HAP-1 (cell line): ENCODE measurements at regions not wholly inside any gene's neighbourhood (a gene's known extent, or its start where the extent isn't known, plus 50 kb on each side); places are given as distances from the start of the nearest gene placed in this dataset.

Experiments
- DNase-seq, 2 experiments: peaks; one replicate each; pipeline ENCODE4 v3.0.0-alpha.2; 2016 to 2020; ENCODE audit warnings: low spot score in 2 of 2
- H3K27me3 ChIP-seq: fragments of 250-450 bp; sonication (Bioruptor Pico); 2 replicates; pipeline ENCODE4 v1.5.1; 2020; ENCODE audit warnings: low read depth, mild to moderate bottlenecking, moderate library complexity
- H3K36me3 ChIP-seq: fragments of 250-450 bp; sonication (Bioruptor Pico); replicated peaks from 2 replicates; pipeline ENCODE4 v1.5.1; 2020; ENCODE audit warnings: mild to moderate bottlenecking
- H3K4me1 ChIP-seq: fragments of 250-450 bp; sonication (Bioruptor Pico); 2 replicates; pipeline ENCODE4 v1.5.1; 2020; ENCODE audit warnings: mild to moderate bottlenecking
- H3K4me3 ChIP-seq: fragments of 250-450 bp; sonication (Bioruptor Pico); 2 replicates; pipeline ENCODE4 v1.5.1; 2020; ENCODE audit warnings: mild to moderate bottlenecking, moderate library complexity
- H3K9me3 ChIP-seq: fragments of 250-450 bp; sonication (Bioruptor Pico); 2 replicates; pipeline ENCODE4 v1.5.1; 2020; ENCODE audit warnings: mild to moderate bottlenecking, moderate library complexity
- in situ Hi-C: fragments of 300-500 bp; cut with MboI; formaldehyde crosslinking; loops from 3 replicates; pipeline ENCODE4 v1.14.3; 2020; ENCODE audit warnings: low sequenced_read_pairs, inconsistent platforms, mixed read lengths

DNA sequence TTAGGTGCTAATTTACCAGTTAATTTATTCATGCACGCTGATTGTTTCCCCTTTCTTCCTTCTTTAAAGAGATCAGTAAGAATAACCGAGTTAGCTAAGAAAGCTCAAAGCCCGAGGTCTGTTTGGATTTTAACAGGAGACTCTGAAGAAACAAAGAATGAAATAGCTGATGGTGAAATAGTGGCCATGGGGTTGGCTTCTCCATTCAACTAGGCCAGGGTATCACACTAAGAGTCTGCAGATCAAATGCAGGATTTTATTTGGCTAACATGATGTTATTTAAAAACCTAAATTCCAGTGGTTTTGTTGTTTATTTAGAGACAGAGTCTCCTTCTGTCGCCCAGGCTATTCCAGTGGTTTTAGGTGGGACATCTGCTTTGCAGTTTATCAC lies 65.2 kb upstream of the SYPL1 start:
- Histone ChIP-seq H3K4me3 (no peak overlapping the region), H3K9me3 (no peaks in the 10 kb centered on the region), H3K27me3 (peaks cover 6% of the 10 kb centered on the region), H3K36me3 (no peaks in the 10 kb centered on the region), H3K4me1 (no peaks in the 10 kb centered on the region)
- DNase-seq: no peak
- in situ Hi-C loops: loop anchor here (5.0 to 25.0 kb wide), 2 partner anchors 290 to 560 kb away; no protein-coding TSS in a partner anchor

DNA sequence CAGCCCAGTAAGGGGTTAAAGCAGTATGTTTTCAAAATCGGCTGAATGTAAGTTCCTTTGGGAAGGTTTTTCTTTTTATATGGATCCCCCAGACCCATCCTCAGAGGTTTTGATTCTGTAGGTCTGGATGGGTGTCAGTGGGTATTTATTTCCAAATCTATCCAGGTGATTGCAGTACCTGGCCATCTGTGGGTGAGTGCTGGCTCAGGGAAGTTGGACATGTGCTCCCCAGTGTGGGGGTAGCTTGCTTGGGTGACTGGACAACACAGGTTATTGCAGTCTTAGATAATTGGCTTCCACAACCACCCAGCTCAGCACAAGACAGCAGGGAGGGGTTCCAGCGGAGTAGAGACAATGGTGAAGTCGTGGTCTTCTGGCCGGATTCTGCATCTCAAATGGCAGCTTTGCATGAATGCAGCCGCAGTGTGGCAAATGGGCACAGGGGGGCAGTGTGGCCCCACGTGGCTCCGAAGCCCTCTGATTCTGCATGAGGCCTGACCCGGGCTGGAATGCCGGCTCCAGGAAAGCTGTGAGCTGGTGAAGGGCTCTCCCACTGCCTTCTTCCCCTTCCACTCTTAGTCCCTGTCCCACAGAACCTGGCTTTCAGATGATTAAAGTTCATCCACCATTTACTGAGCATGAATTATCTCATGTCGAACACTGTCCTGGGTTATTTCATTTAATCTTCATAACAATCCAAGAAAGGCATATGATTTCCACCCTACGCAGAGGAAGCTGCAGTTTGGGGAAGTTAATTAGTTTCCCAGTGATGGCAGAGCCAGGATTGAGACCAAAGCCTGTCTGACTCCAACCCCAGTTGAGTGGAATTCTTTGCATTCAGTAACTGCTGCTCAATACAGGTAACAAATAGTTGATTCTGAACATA lies 64.5 kb upstream of the SYPL1 start:
- in situ Hi-C loops: loop anchor here (5.0 to 25.0 kb wide), 2 partner anchors 291 to 561 kb away; no protein-coding TSS in a partner anchor
- Histone ChIP-seq H3K27me3 (peaks cover 6% of the 10 kb centered on the region), H3K9me3 (no peaks in the 10 kb centered on the region), H3K4me3 (no peak overlapping the region), H3K36me3 (no peaks in the 10 kb centered on the region), H3K4me1 (no peaks in the 10 kb centered on the region)
- DNase-seq: peak; percentile 71 to 87

DNA sequence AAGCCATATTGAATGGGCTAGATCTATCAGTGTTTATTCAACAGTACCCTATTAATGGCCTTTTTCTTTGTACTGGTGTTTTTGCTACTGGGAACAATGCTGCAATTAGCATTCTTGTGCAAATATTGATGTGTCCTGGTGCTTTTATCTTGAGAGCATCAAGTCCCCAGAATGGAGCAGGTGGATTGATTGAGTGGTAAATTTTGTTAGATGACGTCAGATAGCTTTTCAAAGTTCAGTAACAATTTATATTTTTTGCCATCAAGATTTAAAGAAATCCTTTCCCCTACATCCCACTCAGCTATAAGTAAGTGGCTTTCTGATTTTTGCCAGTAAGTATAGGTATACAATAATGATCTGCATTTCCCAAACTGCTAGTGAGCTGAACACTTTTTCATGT lies 63.4 kb upstream of the SYPL1 start:
- peaks cover 6% of the 10 kb centered on the region for H3K27me3 ChIP-seq
- H3K4me3 ChIP-seq: no peak overlapping the region
- in situ Hi-C loops: loop anchor here (5.0 to 25.0 kb wide), 2 partner anchors 292 to 562 kb away; no protein-coding TSS in a partner anchor
- H3K4me1 ChIP-seq: no peaks in the 10 kb centered on the region
- no peaks in the 10 kb centered on the region for H3K9me3 ChIP-seq
- DNase-seq: no peak
- no peaks in the 10 kb centered on the region for H3K36me3 ChIP-seq

- no peak overlapping the region for H3K4me3 ChIP-seq
- in situ Hi-C loops: loop anchor here (25.0 kb wide), 1 partner anchor 508 kb away; no protein-coding TSS in a partner anchor
- no peaks in the 10 kb centered on the region for H3K9me3 ChIP-seq
- H3K36me3 ChIP-seq: no peaks in the 10 kb centered on the region
- no peaks in the 10 kb centered on the region for H3K4me1 ChIP-seq
- peaks cover 8% of the 10 kb centered on the region for H3K27me3 ChIP-seq
- DNase-seq: no peak
Measured at GRCh38 chr7:106170651-106171050, 58.5 kb upstream of the SYPL1 start.

GRCh38 chr7:106169821-106170610 lies 57.9 kb upstream of the SYPL1 start:
- Histone ChIP-seq H3K4me1 (no peaks in the 10 kb centered on the region), H3K9me3 (no peaks in the 10 kb centered on the region), H3K27me3 (peaks cover 7% of the 10 kb centered on the region; the same call in 1 of the 2 replicates), H3K36me3 (no peaks in the 10 kb centered on the region), H3K4me3 (no peak overlapping the region)
- in situ Hi-C loops: loop anchor here (25.0 kb wide), 1 partner anchor 508 kb away; no protein-coding TSS in a partner anchor
- no peak for DNase-seq

DNA sequence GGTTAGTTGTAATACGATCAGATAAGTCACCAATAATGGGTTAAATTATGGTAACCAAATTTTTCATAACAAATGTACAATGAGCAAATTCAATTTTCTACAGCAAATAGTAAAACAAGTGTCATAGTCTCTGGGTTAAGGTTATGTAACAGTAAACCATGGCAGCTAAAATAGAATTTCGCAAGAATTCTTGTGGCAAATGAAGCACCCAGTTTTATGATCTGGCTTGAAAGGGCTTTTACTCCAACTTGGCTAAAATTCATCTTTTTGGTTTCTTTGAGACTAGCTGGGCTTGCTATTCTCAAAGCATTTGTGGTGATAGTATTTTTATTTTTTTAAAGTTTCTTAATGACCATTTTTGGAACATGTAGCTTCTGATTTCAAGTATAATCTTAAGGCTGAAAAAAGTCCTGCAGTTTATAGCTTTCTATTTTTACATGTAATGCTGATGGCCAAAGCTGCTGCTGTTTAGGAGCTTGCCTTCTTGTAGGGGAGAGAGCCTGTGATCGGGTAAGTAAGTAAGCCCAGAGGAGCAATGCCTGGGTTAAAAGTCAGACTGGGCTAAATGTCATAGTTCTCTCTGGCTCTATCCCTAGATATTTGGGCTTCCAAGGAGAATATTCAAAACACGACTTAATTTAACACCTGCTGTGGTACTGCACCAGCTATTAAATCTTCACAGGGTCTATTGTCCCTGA lies 55.5 kb upstream of the SYPL1 start:
- Histone ChIP-seq H3K36me3 (no peaks in the 10 kb centered on the region), H3K27me3 (0 out of 2 replicates have a peak, but pooled peaks cover 7% of the 10 kb centered on the region), H3K4me1 (no peaks in the 10 kb centered on the region), H3K9me3 (peaks cover 6% of the 10 kb centered on the region; the same call in 1 of the 2 replicates), H3K4me3 (no peak overlapping the region)
- DNase-seq: no peak
- in situ Hi-C loops: loop anchor here (25.0 kb wide), 1 partner anchor 505 kb away; no protein-coding TSS in a partner anchor

GRCh38 chr7:106166651-106167342 lies 54.7 kb upstream of the SYPL1 start:
- no peaks in the 10 kb centered on the region for H3K36me3 ChIP-seq
- in situ Hi-C loops: loop anchor here (25.0 kb wide), 1 partner anchor 504 kb away; no protein-coding TSS in a partner anchor
- H3K9me3 ChIP-seq: peaks cover 6% of the 10 kb centered on the region; the same call in 1 of the 2 replicates
- peak; percentile 53 to 74 for DNase-seq
- no peak overlapping the region for H3K4me3 ChIP-seq
- 0 out of 2 replicates have a peak, but pooled peaks cover 7% of the 10 kb centered on the region for H3K27me3 ChIP-seq
- no peaks in the 10 kb centered on the region for H3K4me1 ChIP-seq

GRCh38 chr7:106165337-106165736 lies 53.2 kb upstream of the SYPL1 start:
- Histone ChIP-seq H3K4me1 (no peaks in the 10 kb centered on the region), H3K27me3 (0 out of 2 replicates have a peak, but pooled peaks cover 7% of the 10 kb centered on the region), H3K36me3 (no peaks in the 10 kb centered on the region), H3K9me3 (peaks cover 6% of the 10 kb centered on the region; the same call in 1 of the 2 replicates), H3K4me3 (no peak overlapping the region)
- no peak for DNase-seq
- in situ Hi-C loops: loop anchor here (25.0 kb wide), 1 partner anchor 503 kb away; no protein-coding TSS in a partner anchor

DNA sequence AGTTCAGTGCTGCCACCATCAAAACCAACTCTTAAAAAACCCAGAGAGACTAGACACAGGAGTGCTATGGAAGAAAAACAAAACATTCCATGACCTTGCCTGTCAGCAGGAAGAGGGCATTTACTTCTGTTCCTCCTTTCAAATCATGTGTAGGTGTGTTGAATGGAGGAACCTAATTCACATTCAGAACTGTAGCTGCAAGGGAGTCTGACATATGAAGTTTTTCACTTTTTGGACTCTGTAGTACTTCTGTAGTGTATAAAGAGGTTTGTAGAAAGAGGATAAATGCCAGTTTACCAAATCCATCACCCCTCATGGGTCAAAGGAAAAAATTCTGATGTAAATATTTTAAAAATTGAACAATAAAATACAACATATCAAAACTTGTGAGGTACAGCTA lies 51.1 kb upstream of the SYPL1 start:
- no peak overlapping the region for H3K4me3 ChIP-seq
- peaks cover 7% of the 10 kb centered on the region; the same call in 1 of the 2 replicates for H3K9me3 ChIP-seq
- DNase-seq: no peak
- no peaks in the 10 kb centered on the region for H3K4me1 ChIP-seq
- in situ Hi-C loops: loop anchor here (25.0 kb wide), 1 partner anchor 501 kb away; no protein-coding TSS in a partner anchor
- no peaks in the 10 kb centered on the region for H3K36me3 ChIP-seq
- H3K27me3 ChIP-seq: peaks cover 14% of the 10 kb centered on the region
